ENCODE measurements at regions not wholly inside any gene's neighbourhood (a gene's known extent, or its start where the extent isn't known, plus 50 kb on each side); places are given as distances from the start of the nearest gene placed in this dataset.

DNA sequence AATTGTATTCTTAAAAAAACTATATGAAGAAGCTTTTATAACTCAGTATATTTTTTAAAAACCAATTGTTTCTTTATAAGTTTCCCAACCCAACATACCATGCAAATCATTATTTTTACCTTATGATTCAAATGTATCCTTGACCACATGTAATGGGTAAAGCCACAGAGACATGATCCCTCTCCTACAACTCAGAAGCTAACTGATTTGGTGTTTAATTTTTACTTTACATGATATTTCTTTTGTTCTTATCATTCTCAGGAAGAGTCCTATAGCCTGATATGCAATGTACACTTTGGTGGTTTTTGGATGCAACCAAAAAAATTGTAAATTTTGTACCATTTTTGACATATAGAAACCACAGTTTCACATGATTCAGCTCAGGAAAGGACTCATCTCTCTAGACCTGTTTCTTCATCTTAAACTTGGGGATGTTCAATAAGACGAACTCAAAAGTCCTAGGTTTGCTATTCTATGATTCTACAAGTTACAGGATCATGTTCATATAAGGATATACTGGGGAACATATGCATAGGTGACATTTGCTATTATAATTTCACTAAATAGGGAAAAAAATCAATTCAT is 85.2 kb upstream of the RBBP8 start:
- Histone ChIP-seq H4K20me1 (ENCODE audit: control insufficient read depth, insufficient read depth) (no peaks in the 10 kb centered on the region), H3K9me3 (replicated peaks; ENCODE audit: control insufficient read depth, insufficient read depth, low read length) (no peaks in the 10 kb centered on the region), H3K36me3 (ENCODE audit: control insufficient read depth in 2 of 2, insufficient read depth in 2 of 2, low read length in 1 of 2) (no peaks in the 10 kb centered on the region), H3K27me3 (replicated peaks in 1 of 2; ENCODE audit: control insufficient read depth in 2 of 2, insufficient read depth in 2 of 2, low read length in 1 of 2) (no peaks in the 10 kb centered on the region), H3K27ac (ENCODE audit: control insufficient read depth, insufficient read depth) (no peak overlapping the region), H3K4me1 (ENCODE audit: control insufficient read depth, insufficient read depth, low read length) (0 out of 2 replicates have a peak, but pooled peaks cover 3% of the 10 kb centered on the region), H3K4me3 (no peak overlapping the region), H3K9ac (ENCODE audit: control insufficient read depth, insufficient read depth, low read length) (no peak overlapping the region), H3K79me2 (ENCODE audit: control insufficient read depth, insufficient read depth, low read length) (no peaks in the 10 kb centered on the region), H3K4me2 (ENCODE audit: control insufficient read depth, insufficient read depth) (no peak overlapping the region), H2AFZ (ENCODE audit: control insufficient read depth, low read depth, low read length) (no peak overlapping the region)
- ChIA-PET POLR2A (no interaction called here), CTCF (interaction anchor here (0.6 to 3.4 kb wide), 11 partner anchors 9 to 134 kb away, joined by 3 to 10 read pairs (median 6); no protein-coding TSS in a partner anchor), RAD21 (ENCODE audit: unreplicated experiment) (interaction anchor here (0.7 to 3.7 kb wide), 7 partner anchors 9 to 173 kb away, joined by 3 to 15 read pairs (median 3); no protein-coding TSS in a partner anchor), SMC1A (ENCODE audit: uncharacterized antibody, unreplicated experiment) (interaction anchor here (0.5 to 2.5 kb wide), 15 partner anchors 9 to 564 kb away, joined by 3 to 13 read pairs (median 3); no protein-coding TSS in a partner anchor)
- in situ Hi-C loops (cut with MboI): no loop called here
- DNase-seq (ENCODE audit: low read depth, low spot score) (no peak), ATAC-seq (0 out of 3 replicates have a peak, but pooled peaks have one; percentile 16), FAIRE-seq (no peak)
- intact Hi-C loops (cut with micrococcal nuclease; ENCODE audit: unreplicated experiment): no loop called here
- TF ChIP-seq CEBPB (IDR thresholded peaks at IDR 0.05; ENCODE audit: borderline replicate concordance in 1 of 2, low read depth in 2 of 2, low read length in 2 of 2): no peak
- TF ChIP-seq TARDBP (IDR thresholded peaks at IDR 0.05; ENCODE audit: borderline replicate concordance): no peak
- TF ChIP-seq IRF5 (IDR thresholded peaks at IDR 0.05; ENCODE audit: borderline replicate concordance): no peak
- TF ChIP-seq RAD21 (IDR thresholded peaks at IDR 0.05; ENCODE audit: insufficient read depth, low read depth, low read length): no peak
- TF ChIP-seq RUNX3 (IDR thresholded peaks at IDR 0.05; ENCODE audit: low read length): peak; percentile 25; the same call in 1 of the 2 replicates
- TF ChIP-seq NR2C1 (IDR thresholded peaks at IDR 0.05): no peak
- no peak for TF ChIP-seq ELK1 (IDR thresholded peaks at IDR 0.05; ENCODE audit: low read depth, low read length)
- no peak for TF ChIP-seq ETV6 (conservative IDR thresholded peaks at IDR 0.05 in 1 of 2, IDR thresholded peaks at IDR 0.05 in 1 of 2; ENCODE audit: borderline replicate concordance in 1 of 2, low read depth in 1 of 2)
- 5% methylated on average over 1 of the region's 1 CpG for WGBS (ENCODE audit: insufficient coverage, insufficient replicate concordance, low lambda C conversion rate, missing lambda C conversion rate)
- no TSS peak for BruUV-seq (replicated peaks)

Measured in GM12878 (cell line).